ENCODE measurements at regions not wholly inside any gene's neighbourhood (a gene's known extent, or its start where the extent isn't known, plus 50 kb on each side); places are given as distances from the start of the nearest gene placed in this dataset.

- H3K9ac ChIP-seq (ENCODE audit: insufficient read depth, low read length) = no peak overlapping the region
- H3K4me3 ChIP-seq (replicated peaks in 1 of 4; ENCODE audit: control extremely low read depth in 1 of 4, insufficient read depth in 1 of 4, low read depth in 3 of 4, low read length in 4 of 4) = no peak overlapping the region
- no peaks in the 10 kb centered on the region for H3K9me3 ChIP-seq (ENCODE audit: control insufficient read depth, insufficient read depth, low read depth, low read length)
- no peaks in the 10 kb centered on the region for H3K4me1 ChIP-seq (ENCODE audit: control insufficient read depth, extremely low read depth, insufficient read depth, low read length)
- no peak overlapping the region for H3K27ac ChIP-seq (ENCODE audit: insufficient read depth, low read length)
- H3K36me3 ChIP-seq (ENCODE audit: control insufficient read depth, insufficient read depth, low read length) = no peaks in the 10 kb centered on the region
- no peaks in the 10 kb centered on the region for H4K20me1 ChIP-seq (ENCODE audit: control insufficient read depth, extremely low read depth, insufficient read depth, low read length)
- no peaks in the 10 kb centered on the region for H3K27me3 ChIP-seq (ENCODE audit: control insufficient read depth, insufficient read depth, low read length)
- no peak for DNase-seq (ENCODE audit: low read depth in 2 of 2)
- H2AFZ ChIP-seq (ENCODE audit: low read length) = no peak overlapping the region
- TF ChIP-seq CTCF (conservative IDR thresholded peaks at IDR 0.05 in 1 of 2, IDR thresholded peaks at IDR 0.05 in 1 of 2; ENCODE audit: low read depth in 1 of 2, low read length in 2 of 2) (no peak), EZH2 (IDR thresholded peaks at IDR 0.05; ENCODE audit: low read length, missing control alignments) (no peak)
- no peaks in the 10 kb centered on the region for H3K79me2 ChIP-seq (ENCODE audit: control insufficient read depth, insufficient read depth, low read length)
- H3K4me2 ChIP-seq (ENCODE audit: extremely low read depth, insufficient read depth, low read length) = no peak overlapping the region
Observed at GRCh38 chrX:137748827-137749226, 182.9 kb downstream of the ZIC3 start.

- TF ChIP-seq CTCF (conservative IDR thresholded peaks at IDR 0.05 in 1 of 2, IDR thresholded peaks at IDR 0.05 in 1 of 2; ENCODE audit: low read depth in 1 of 2, low read length in 2 of 2) (no peak), EZH2 (IDR thresholded peaks at IDR 0.05; ENCODE audit: low read length, missing control alignments) (no peak)
- Histone ChIP-seq H3K4me1 (ENCODE audit: control insufficient read depth, extremely low read depth, insufficient read depth, low read length) (no peaks in the 10 kb centered on the region), H3K27ac (ENCODE audit: insufficient read depth, low read length) (no peak overlapping the region), H3K4me2 (ENCODE audit: extremely low read depth, insufficient read depth, low read length) (no peak overlapping the region), H3K4me3 (replicated peaks in 1 of 4; ENCODE audit: control extremely low read depth in 1 of 4, insufficient read depth in 1 of 4, low read depth in 3 of 4, low read length in 4 of 4) (no peak overlapping the region), H3K9me3 (ENCODE audit: control insufficient read depth, insufficient read depth, low read depth, low read length) (no peaks in the 10 kb centered on the region), H4K20me1 (ENCODE audit: control insufficient read depth, extremely low read depth, insufficient read depth, low read length) (no peaks in the 10 kb centered on the region), H3K36me3 (ENCODE audit: control insufficient read depth, insufficient read depth, low read length) (no peaks in the 10 kb centered on the region), H2AFZ (ENCODE audit: low read length) (no peak overlapping the region), H3K79me2 (ENCODE audit: control insufficient read depth, insufficient read depth, low read length) (no peaks in the 10 kb centered on the region), H3K9ac (ENCODE audit: insufficient read depth, low read length) (no peak overlapping the region), H3K27me3 (ENCODE audit: control insufficient read depth, insufficient read depth, low read length) (no peaks in the 10 kb centered on the region)
- DNase-seq (ENCODE audit: low read depth in 2 of 2) = no peak
Observed at GRCh38 chrX:137749246-137749645, 183.3 kb downstream of the ZIC3 start.

- H3K9ac ChIP-seq (ENCODE audit: insufficient read depth, low read length) = no peak overlapping the region
- H3K4me3 ChIP-seq (replicated peaks in 1 of 4; ENCODE audit: control extremely low read depth in 1 of 4, insufficient read depth in 1 of 4, low read depth in 3 of 4, low read length in 4 of 4) = no peak overlapping the region
- no peaks in the 10 kb centered on the region for H3K4me1 ChIP-seq (ENCODE audit: control insufficient read depth, extremely low read depth, insufficient read depth, low read length)
- TF ChIP-seq CTCF (conservative IDR thresholded peaks at IDR 0.05 in 1 of 2, IDR thresholded peaks at IDR 0.05 in 1 of 2; ENCODE audit: low read depth in 1 of 2, low read length in 2 of 2) = no peak
- TF ChIP-seq EZH2 (IDR thresholded peaks at IDR 0.05; ENCODE audit: low read length, missing control alignments) = no peak
- H3K4me2 ChIP-seq (ENCODE audit: extremely low read depth, insufficient read depth, low read length) = no peak overlapping the region
- no peaks in the 10 kb centered on the region for H3K27me3 ChIP-seq (ENCODE audit: control insufficient read depth, insufficient read depth, low read length)
- no peaks in the 10 kb centered on the region for H4K20me1 ChIP-seq (ENCODE audit: control insufficient read depth, extremely low read depth, insufficient read depth, low read length)
- no peaks in the 10 kb centered on the region for H3K9me3 ChIP-seq (ENCODE audit: control insufficient read depth, insufficient read depth, low read depth, low read length)
- no peak overlapping the region for H3K27ac ChIP-seq (ENCODE audit: insufficient read depth, low read length)
- no peak for DNase-seq (ENCODE audit: low read depth in 2 of 2)
- H2AFZ ChIP-seq (ENCODE audit: low read length) = no peak overlapping the region
- H3K36me3 ChIP-seq (ENCODE audit: control insufficient read depth, insufficient read depth, low read length) = no peaks in the 10 kb centered on the region
- H3K79me2 ChIP-seq (ENCODE audit: control insufficient read depth, insufficient read depth, low read length) = no peaks in the 10 kb centered on the region
Observed at GRCh38 chrX:137771537-137771936, 205.6 kb downstream of the ZIC3 start.

Data from fibroblast of lung (primary cell).